ENCODE measurements at regions not wholly inside any gene's neighbourhood (a gene's known extent, or its start where the extent isn't known, plus 50 kb on each side); places are given as distances from the start of the nearest gene placed in this dataset.

DNA sequence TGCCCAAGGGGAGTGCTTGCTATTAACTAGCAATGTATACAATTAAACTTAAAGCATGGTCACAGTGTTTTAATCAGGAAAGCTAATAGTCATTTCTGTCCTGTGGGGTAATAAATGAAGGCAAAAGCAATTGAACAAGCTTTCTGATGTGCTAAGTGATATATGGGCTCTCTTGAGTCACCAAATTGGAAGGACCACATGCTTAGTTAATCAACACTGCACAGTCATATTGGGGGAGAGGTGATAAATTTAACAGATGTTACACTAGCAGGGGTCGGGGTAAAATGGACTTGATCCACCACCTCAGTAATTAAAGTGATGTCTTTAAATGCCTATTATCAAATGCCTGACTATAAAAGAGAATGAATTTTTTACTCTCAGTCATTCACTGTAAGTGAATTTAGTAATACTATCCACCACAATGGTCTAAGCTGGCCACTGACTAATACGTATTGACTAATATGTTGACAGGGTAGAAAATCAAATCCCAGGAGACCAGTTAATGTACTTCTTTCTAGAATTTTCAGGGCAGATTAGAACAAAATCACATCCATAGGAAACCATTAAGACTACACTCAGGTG lies 736.3 kb downstream of the RPS29 start:
- no peak overlapping the region for H3K9ac ChIP-seq (ENCODE audit: low read depth in 1 of 2, low read length in 2 of 2)
- no peaks in the 10 kb centered on the region for H3K9me3 ChIP-seq (ENCODE audit: control insufficient read depth in 4 of 4, low read length in 3 of 4)
- no peak overlapping the region for H3K4me3 ChIP-seq (ENCODE audit: low read depth in 1 of 3, low read length in 3 of 3)
- no peak for DNase-seq (ENCODE audit: low spot score)
- 61% methylated on average over 2 of the region's 2 CpGs for WGBS
- H3K36me3 ChIP-seq (ENCODE audit: control insufficient read depth in 4 of 4, insufficient read depth in 3 of 4, low read depth in 1 of 4, low read length in 3 of 4), result no peaks in the 10 kb centered on the region
- H3K27me3 ChIP-seq (ENCODE audit: control insufficient read depth in 4 of 4, insufficient read depth in 4 of 4, low read length in 3 of 4), result no peaks in the 10 kb centered on the region
- no peak overlapping the region for H3K27ac ChIP-seq (ENCODE audit: low read depth in 1 of 2, low read length in 2 of 2)
- TF ChIP-seq SP1 (IDR thresholded peaks at IDR 0.05) (no peak), RXRA (IDR thresholded peaks at IDR 0.05) (no peak), JUND (IDR thresholded peaks at IDR 0.05) (no peak), EGR1 (IDR thresholded peaks at IDR 0.05; ENCODE audit: low read depth in 2 of 2) (no peak), FOXA2 (IDR thresholded peaks at IDR 0.05) (no peak), RAD21 (IDR thresholded peaks at IDR 0.05) (no peak), HNF4A (conservative IDR thresholded peaks at IDR 0.05) (no peak), NR2F2 (IDR thresholded peaks at IDR 0.05) (no peak), FOXA1 (IDR thresholded peaks at IDR 0.05) (no peak), TAF1 (conservative IDR thresholded peaks at IDR 0.05) (no peak), GABPA (IDR thresholded peaks at IDR 0.05 in 1 of 2, conservative IDR thresholded peaks at IDR 0.05 in 1 of 2) (no peak), YY1 (IDR thresholded peaks at IDR 0.05) (no peak), HNF4G (IDR thresholded peaks at IDR 0.05) (no peak)
- TF ChIP-seq, protein P1, sequence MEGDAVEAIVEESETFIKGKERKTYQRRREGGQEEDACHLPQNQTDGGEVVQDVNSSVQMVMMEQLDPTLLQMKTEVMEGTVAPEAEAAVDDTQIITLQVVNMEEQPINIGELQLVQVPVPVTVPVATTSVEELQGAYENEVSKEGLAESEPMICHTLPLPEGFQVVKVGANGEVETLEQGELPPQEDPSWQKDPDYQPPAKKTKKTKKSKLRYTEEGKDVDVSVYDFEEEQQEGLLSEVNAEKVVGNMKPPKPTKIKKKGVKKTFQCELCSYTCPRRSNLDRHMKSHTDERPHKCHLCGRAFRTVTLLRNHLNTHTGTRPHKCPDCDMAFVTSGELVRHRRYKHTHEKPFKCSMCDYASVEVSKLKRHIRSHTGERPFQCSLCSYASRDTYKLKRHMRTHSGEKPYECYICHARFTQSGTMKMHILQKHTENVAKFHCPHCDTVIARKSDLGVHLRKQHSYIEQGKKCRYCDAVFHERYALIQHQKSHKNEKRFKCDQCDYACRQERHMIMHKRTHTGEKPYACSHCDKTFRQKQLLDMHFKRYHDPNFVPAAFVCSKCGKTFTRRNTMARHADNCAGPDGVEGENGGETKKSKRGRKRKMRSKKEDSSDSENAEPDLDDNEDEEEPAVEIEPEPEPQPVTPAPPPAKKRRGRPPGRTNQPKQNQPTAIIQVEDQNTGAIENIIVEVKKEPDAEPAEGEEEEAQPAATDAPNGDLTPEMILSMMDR (IDR thresholded peaks at IDR 0.05; ENCODE audit: low read depth, low read length, missing input control), result no peak
- TF ChIP-seq, protein P2, sequence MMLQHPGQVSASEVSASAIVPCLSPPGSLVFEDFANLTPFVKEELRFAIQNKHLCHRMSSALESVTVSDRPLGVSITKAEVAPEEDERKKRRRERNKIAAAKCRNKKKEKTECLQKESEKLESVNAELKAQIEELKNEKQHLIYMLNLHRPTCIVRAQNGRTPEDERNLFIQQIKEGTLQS (IDR thresholded peaks at IDR 0.05), result no peak
- TF ChIP-seq, protein P3, sequence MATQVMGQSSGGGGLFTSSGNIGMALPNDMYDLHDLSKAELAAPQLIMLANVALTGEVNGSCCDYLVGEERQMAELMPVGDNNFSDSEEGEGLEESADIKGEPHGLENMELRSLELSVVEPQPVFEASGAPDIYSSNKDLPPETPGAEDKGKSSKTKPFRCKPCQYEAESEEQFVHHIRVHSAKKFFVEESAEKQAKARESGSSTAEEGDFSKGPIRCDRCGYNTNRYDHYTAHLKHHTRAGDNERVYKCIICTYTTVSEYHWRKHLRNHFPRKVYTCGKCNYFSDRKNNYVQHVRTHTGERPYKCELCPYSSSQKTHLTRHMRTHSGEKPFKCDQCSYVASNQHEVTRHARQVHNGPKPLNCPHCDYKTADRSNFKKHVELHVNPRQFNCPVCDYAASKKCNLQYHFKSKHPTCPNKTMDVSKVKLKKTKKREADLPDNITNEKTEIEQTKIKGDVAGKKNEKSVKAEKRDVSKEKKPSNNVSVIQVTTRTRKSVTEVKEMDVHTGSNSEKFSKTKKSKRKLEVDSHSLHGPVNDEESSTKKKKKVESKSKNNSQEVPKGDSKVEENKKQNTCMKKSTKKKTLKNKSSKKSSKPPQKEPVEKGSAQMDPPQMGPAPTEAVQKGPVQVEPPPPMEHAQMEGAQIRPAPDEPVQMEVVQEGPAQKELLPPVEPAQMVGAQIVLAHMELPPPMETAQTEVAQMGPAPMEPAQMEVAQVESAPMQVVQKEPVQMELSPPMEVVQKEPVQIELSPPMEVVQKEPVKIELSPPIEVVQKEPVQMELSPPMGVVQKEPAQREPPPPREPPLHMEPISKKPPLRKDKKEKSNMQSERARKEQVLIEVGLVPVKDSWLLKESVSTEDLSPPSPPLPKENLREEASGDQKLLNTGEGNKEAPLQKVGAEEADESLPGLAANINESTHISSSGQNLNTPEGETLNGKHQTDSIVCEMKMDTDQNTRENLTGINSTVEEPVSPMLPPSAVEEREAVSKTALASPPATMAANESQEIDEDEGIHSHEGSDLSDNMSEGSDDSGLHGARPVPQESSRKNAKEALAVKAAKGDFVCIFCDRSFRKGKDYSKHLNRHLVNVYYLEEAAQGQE (IDR thresholded peaks at IDR 0.05), result no peak
- TF ChIP-seq, protein P4, sequence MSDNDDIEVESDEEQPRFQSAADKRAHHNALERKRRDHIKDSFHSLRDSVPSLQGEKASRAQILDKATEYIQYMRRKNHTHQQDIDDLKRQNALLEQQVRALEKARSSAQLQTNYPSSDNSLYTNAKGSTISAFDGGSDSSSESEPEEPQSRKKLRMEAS (IDR thresholded peaks at IDR 0.05), result no peak
- TF ChIP-seq, protein P5, sequence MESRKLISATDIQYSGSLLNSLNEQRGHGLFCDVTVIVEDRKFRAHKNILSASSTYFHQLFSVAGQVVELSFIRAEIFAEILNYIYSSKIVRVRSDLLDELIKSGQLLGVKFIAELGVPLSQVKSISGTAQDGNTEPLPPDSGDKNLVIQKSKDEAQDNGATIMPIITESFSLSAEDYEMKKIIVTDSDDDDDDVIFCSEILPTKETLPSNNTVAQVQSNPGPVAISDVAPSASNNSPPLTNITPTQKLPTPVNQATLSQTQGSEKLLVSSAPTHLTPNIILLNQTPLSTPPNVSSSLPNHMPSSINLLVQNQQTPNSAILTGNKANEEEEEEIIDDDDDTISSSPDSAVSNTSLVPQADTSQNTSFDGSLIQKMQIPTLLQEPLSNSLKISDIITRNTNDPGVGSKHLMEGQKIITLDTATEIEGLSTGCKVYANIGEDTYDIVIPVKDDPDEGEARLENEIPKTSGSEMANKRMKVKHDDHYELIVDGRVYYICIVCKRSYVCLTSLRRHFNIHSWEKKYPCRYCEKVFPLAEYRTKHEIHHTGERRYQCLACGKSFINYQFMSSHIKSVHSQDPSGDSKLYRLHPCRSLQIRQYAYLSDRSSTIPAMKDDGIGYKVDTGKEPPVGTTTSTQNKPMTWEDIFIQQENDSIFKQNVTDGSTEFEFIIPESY (IDR thresholded peaks at IDR 0.05), result no peak
- H3K4me1 ChIP-seq (ENCODE audit: control insufficient read depth in 4 of 4, insufficient read depth in 4 of 4, low read length in 3 of 4), result no peaks in the 10 kb centered on the region
